Activated naive CD4-positive, alpha-beta T cell treated with anti-CD3 and anti-CD28 coated beads for 36 hours (primary cell): ENCODE measurements at regions not wholly inside any gene's neighbourhood (a gene's known extent, or its start where the extent isn't known, plus 50 kb on each side); places are given as distances from the start of the nearest gene placed in this dataset.
"Not testable (repeated sequence)": the region's sequence is repeated elsewhere in the genome, so short reads cannot be mapped to it uniquely, and the experiment has no call there.

Source experiments
- CTCF ChIA-PET: fragments of 350-600 bp; sonication (Branson Sonifier 250); formaldehyde crosslinking; loops from one replicate; lab custom pipeline; 2021; ENCODE audit warnings: antibody characterized with exemption; lab: Charles Lee
- DNase-seq: peaks from one replicate; pipeline ENCODE4 v3.0.0-alpha.2; 2020
- H3K27ac Mint-ChIP-seq: one replicate; pipeline ENCODE4 v1.8.0; 2021; ENCODE audit warnings: mild to moderate bottlenecking, mixed read lengths
- H3K27me3 Mint-ChIP-seq: one replicate; pipeline ENCODE4 v1.8.0; 2021; ENCODE audit warnings: low read depth, mixed read lengths
- H3K36me3 Mint-ChIP-seq: one replicate; pipeline ENCODE4 v1.8.0; 2021; ENCODE audit warnings: low read depth, mixed read lengths
- H3K4me1 Mint-ChIP-seq: one replicate; pipeline ENCODE4 v1.8.0; 2021; ENCODE audit warnings: low read depth, mixed read lengths
- H3K4me3 Mint-ChIP-seq: one replicate; pipeline ENCODE4 v1.8.0; 2021; ENCODE audit warnings: mild to moderate bottlenecking, moderate library complexity, mixed read lengths
- H3K9me3 Mint-ChIP-seq: one replicate; pipeline ENCODE4 v1.8.0; 2021; ENCODE audit warnings: mixed read lengths
- intact Hi-C: fragments of 100-400 bp; cut with micrococcal nuclease; formaldehyde crosslinking; loops from one replicate; pipeline ENCODE4 v1.15.1; 2023

DNA sequence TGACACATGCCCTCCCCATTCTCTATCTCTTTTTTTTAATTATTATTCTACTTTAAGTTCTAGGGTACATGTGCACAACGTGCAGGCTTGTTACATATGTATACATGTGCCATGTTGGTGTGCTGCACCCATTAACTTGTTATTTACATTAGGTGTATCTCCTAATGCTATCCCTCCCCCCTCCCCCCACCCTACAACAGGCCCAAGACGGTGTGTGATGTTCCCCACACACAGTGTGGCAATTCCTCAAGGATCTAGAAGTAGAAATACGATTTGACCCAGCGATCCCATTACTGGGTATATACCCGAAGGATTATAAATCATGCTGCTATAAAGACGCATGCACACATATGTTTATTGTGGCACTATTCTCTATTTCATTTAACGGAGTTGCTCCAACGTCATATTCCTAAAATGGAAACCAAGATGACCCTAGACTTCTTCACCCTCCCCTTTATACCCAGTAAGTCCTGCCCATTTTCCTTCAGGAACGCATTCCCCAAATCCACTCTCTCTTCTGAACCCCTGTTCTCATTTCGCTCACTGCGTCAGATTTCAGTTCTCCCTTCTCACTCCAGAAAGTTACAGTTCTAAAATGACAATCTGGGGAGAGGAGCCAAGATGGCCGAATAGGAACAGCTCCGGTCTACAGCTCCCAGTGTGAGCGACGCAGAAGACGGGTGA lies 175.6 kb downstream of the MEX3B start:
- H3K27me3 Mint-ChIP-seq, H3K9me3 Mint-ChIP-seq, H3K27ac Mint-ChIP-seq, H3K36me3 Mint-ChIP-seq, CTCF ChIA-PET, H3K4me1 Mint-ChIP-seq, intact Hi-C loops, DNase-seq: not testable (repeated sequence)
- peak overlapping the region; percentile 16 for H3K4me3 Mint-ChIP-seq

DNA sequence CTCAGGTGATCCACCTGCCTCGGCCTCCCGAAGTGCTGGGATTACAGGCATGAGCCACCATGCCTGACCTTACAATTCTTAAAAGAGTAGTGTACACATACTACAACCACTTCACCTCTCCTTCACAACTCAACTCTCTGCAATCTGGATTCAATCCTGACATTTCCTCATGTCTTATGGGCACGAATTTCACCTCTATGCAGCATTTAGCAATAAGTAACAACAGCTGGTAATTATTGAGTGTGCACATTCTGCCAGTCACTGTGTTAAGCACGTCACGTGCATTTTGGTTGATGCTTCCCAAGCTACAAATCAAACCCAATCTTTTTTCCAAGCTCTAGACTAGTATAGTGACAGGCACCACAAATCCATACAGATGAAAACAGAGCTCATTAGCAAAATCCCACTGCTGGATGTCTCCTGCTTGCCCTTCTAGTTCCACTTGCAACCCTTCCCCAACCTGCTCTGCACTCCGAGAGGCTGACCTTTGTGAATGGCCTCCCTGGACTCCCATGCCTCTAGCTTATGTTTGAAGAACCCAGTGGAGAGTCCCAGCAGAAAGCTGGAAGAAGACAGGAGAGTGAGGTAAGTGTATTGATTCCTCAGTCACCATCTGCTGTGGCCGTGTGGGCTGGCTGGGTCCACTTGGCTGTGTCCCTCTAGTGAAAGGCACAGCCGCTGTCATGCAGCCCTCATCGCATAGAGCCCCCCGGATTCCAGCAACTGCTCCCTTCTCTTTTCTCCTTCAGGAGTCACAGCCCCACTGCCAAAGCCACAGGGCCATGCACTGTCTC lies 176.5 kb downstream of the MEX3B start:
- no peak overlapping the region for H3K4me3 Mint-ChIP-seq
- no peak overlapping the region for H3K27ac Mint-ChIP-seq
- DNase-seq: no peak
- H3K9me3 Mint-ChIP-seq: peaks cover 2% of the 10 kb centered on the region
- no peaks in the 10 kb centered on the region for H3K4me1 Mint-ChIP-seq
- CTCF ChIA-PET: no interaction called here
- intact Hi-C loops: no loop called here
- no peaks in the 10 kb centered on the region for H3K27me3 Mint-ChIP-seq
- H3K36me3 Mint-ChIP-seq: no peaks in the 10 kb centered on the region

DNA sequence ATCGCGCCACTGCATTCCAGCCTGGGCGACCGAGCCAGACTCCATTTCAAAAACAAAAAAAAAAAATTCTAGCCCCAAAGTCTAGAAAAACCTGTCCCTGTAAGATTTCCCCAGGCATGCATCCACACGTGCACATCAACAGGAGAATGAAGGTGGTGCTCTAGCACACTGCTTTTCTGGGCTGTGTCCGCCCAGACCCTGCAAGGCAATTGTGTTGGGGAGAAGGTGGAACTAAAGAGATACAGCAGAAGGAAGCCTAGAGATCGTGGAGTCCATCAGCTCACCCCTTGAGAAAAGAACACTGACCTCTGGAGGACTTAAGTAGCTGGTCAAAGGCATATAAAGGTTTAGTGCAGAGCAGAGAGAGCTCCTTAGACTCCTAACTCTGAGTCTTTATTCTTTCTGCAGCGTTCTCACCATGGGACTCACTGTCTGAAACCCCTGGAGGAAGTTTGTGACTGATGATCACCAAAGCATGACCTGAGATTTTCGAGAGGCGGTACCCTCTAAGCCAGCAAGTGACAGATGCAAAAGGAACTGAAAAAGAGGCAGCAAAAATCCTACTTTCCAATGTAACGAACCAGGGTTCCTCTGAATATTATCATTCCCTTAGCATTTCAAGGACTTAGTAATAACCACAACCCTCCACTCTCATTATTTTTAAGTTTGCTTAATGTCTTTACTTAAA lies 179.8 kb downstream of the MEX3B start:
- H3K27ac Mint-ChIP-seq: no peak overlapping the region
- CTCF ChIA-PET: no interaction called here
- H3K4me1 Mint-ChIP-seq: no peaks in the 10 kb centered on the region
- H3K36me3 Mint-ChIP-seq: no peaks in the 10 kb centered on the region
- no peaks in the 10 kb centered on the region for H3K27me3 Mint-ChIP-seq
- intact Hi-C loops: no loop called here
- DNase-seq: no peak
- H3K9me3 Mint-ChIP-seq: no peaks in the 10 kb centered on the region
- H3K4me3 Mint-ChIP-seq: no peak overlapping the region

DNA sequence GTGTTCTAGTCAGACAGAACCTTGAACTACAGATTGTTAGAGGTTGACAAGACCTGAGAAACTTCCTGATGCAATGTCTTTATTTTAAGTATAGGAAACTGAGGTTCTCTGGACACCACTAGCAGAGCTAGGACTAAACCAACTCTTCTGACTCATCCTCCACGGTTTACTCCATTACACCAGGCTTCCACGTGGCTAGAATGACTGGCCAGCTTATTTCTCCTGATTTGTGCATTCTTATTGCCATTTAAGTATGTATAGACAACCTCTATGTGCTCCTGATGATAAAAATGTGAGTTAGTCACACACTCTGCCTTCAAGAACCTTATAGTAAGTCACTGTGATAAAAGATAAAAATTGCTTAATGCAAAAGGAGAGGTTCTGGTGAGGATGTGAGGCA lies 182.7 kb downstream of the MEX3B start:
- Mint-ChIP-seq H3K27ac (no peak overlapping the region), H3K4me3 (no peak overlapping the region), H3K4me1 (no peaks in the 10 kb centered on the region), H3K27me3 (no peaks in the 10 kb centered on the region), H3K36me3 (no peaks in the 10 kb centered on the region), H3K9me3 (no peaks in the 10 kb centered on the region)
- intact Hi-C loops: no loop called here
- DNase-seq: no peak
- CTCF ChIA-PET: no interaction called here

DNA sequence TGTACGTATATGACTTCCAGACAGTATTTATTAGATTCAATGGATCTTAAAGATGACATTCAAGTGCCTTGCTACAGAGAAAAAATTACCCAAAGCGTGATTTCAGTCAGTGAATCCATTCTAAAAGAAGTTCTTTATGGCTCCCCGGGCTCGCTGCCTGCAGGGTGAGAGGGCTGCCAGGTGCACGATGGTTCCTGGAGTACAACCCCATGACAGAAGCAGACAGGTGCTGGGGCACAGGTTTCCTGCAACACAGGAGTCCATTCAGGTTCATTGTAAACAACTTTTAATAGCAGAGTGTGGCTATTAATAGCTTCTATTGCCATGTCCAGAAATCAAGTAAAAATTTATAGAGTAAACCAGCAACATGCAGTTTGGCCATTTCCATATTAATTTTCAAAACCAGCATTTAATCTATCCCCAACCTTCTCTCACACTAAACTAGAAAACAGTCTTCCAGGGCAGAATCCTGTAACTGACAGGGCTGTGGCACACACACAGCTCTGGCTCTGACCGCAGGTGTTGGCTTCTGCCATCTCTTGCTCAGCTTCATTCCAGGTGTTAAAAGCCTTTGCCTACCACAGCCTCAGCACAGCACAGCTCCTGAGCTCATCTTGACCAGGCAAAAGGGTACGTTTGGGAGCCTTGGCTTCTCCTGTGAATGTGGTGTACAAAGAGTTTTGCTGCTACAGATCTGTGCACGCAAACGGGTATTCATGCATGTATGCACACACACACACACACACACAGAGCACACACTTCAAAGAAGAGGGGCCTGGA lies 185.9 kb downstream of the MEX3B start:
- Mint-ChIP-seq H3K9me3 (no peaks in the 10 kb centered on the region), H3K4me3 (no peak overlapping the region), H3K27me3 (no peaks in the 10 kb centered on the region), H3K4me1 (no peaks in the 10 kb centered on the region), H3K27ac (no peak overlapping the region), H3K36me3 (no peaks in the 10 kb centered on the region)
- CTCF ChIA-PET: no interaction called here
- intact Hi-C loops: no loop called here
- no peak for DNase-seq

DNA sequence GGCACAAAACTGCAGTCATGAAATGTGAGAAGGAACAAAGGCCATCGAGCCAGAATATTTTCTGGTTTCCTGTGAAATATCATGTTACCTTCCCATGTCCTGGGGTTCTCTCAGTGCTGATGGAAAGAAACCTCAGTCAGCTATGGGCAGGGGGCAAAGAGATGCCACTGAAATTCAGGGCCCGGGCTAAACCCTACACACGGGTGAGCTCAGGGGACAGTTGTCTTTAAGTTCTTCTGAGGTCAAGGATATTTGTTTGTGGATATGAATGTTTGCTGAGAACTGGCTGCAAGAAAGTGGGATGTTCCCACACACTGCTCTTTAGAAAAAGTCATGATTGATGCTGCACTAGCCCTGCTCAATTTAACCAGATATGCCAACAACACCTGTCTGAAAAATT lies 187.2 kb downstream of the MEX3B start:
- CTCF ChIA-PET: no interaction called here
- intact Hi-C loops: no loop called here
- Mint-ChIP-seq H3K27ac (no peak overlapping the region), H3K27me3 (no peaks in the 10 kb centered on the region), H3K9me3 (no peaks in the 10 kb centered on the region), H3K36me3 (no peaks in the 10 kb centered on the region), H3K4me3 (no peak overlapping the region), H3K4me1 (no peaks in the 10 kb centered on the region)
- DNase-seq: no peak

DNA sequence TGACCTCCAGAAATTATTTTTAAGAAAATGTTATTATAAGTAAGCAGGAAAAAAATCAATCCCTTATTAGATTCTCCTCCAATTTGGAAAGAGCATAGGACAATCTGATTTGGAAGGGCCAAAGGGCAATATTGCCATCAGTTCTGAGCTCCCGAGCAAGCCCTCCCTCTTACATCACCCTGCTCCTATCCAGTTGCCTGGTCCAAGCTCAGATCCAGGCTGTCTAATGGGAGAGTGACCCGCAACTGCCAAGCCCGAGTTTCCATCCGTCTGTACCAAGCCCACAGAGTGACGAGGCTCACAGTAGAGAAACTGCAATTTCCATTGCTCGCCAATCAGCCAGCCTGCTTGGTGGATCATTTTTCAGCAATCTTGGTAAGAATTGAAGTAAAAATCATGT lies 187.7 kb downstream of the MEX3B start:
- Mint-ChIP-seq H3K27ac (no peak overlapping the region), H3K36me3 (no peaks in the 10 kb centered on the region), H3K27me3 (no peaks in the 10 kb centered on the region), H3K9me3 (no peaks in the 10 kb centered on the region), H3K4me1 (no peaks in the 10 kb centered on the region), H3K4me3 (no peak overlapping the region)
- CTCF ChIA-PET: no interaction called here
- intact Hi-C loops: no loop called here
- no peak for DNase-seq

DNA sequence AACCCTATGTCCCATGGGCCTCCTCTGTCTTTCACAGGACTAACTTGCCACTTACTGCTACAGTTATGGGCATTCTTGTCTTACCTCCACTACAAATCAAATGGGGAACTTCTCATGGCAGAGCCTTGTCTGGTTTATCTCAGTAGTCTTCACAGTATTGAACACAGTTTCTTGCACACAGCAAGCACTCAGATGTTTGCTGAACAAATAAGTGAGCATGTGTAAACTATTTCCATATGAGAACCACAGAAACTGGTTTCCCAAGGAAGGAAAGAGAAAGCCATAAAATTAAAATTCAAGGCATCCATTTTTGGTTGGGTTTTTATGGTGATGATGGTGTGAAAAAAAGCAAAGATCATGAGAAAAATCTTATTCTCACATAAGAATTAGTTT lies 189.2 kb downstream of the MEX3B start:
- Mint-ChIP-seq H3K4me1 (no peaks in the 10 kb centered on the region), H3K4me3 (no peak overlapping the region), H3K27ac (no peak overlapping the region), H3K9me3 (no peaks in the 10 kb centered on the region), H3K27me3 (no peaks in the 10 kb centered on the region), H3K36me3 (no peaks in the 10 kb centered on the region)
- CTCF ChIA-PET: no interaction called here
- DNase-seq: no peak
- intact Hi-C loops: no loop called here

DNA sequence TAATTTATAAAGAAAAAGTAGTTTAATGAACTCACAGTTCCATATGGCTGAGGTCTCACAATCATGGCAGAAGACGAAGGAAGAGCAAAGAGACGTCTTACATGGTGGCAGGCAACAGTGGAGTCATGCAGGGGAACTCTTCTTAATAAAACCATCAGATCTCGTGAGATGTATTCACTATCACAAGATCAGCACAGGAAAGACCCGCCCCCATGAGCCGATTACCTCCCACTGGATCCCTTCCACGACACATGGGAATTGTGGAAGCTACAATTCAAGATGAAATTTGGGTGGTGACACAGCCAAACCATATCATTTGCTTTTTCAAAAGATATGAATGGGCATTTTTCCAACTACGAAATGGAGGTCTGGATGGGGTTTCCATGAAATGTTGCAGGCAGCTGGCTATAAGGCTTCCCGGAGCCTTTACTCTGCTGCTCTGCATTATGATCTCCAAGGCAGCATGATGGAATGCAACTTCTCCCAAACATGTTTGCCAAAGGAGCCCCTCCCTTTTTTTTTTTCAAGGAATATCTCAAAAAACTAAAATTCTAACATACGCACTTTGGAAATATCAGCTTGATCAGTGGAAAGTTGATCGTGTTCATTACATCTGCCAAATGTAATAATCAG lies 189.7 kb downstream of the MEX3B start:
- no peak for DNase-seq
- intact Hi-C loops: no loop called here
- Mint-ChIP-seq H3K36me3 (no peaks in the 10 kb centered on the region), H3K4me3 (no peak overlapping the region), H3K9me3 (no peaks in the 10 kb centered on the region), H3K27me3 (peaks cover 3% of the 10 kb centered on the region), H3K4me1 (no peaks in the 10 kb centered on the region), H3K27ac (no peak overlapping the region)
- CTCF ChIA-PET: no interaction called here

DNA sequence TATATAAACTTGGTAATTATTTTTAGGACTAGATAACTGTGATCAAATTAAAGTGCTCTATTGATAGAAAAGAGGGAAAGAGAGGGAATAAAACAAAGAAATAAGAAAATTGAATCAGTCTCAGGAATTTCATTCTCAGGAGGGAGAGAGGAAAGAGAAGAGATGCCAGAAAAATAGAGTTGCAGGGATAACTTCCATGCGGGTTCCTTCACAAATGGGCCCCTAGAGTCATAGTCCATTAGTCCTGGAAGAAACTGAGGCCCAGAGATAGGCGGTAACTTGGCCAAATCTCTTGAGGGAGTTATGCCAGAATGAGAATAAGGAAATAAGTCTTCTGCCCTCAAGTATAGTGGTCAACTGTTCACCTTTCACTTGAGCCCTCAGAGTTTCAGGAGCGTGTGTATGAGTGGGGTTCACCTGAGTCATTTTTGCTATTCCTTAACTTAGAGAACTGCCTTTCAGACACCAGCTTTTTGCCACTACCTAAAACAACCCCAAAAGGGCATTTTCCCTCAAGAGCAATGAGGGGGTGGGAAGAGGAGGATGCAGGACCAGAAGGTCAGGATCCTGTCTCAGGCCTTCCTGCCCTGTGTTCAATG lies 192.6 kb downstream of the MEX3B start:
- Mint-ChIP-seq H3K9me3 (no peaks in the 10 kb centered on the region), H3K27ac (no peak overlapping the region), H3K4me1 (no peaks in the 10 kb centered on the region), H3K4me3 (no peak overlapping the region), H3K27me3 (peaks cover 5% of the 10 kb centered on the region), H3K36me3 (no peaks in the 10 kb centered on the region)
- CTCF ChIA-PET: no interaction called here
- no peak for DNase-seq
- intact Hi-C loops: no loop called here

DNA sequence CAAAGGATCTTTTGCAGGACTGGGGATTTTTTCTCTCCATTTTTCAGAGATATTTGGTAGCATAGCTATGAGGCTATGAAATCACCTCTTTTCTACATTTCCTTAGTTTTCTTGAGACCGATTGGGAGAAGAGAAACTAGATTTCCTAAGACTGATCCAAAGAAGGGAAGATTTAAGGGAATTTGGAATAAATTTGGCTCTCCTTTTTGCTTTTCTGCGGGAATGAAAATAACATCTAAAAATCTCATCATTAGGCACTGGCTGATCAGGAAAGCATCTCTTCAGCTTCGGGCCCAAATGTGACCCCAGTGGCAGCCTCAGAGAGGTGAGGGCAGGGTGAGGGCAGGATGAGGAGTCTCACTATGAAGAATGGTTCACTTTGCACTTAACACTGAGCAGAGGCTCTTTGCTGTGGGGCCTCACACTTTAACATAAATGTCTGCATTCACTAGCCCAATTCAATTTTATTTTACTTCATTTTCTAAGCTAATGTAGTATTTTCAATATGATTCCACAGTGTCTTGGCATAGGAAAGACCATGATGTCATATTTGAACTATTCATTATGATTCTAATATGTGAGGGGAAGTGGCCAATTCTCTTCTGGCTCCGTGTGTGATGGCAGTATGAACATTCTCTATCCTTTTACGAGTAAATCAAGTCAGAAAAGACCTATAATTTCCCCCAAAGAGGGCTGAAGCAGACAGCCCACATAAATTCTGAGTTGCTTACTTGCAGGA lies 193.2 kb downstream of the MEX3B start:
- intact Hi-C loops: no loop called here
- no peak overlapping the region for H3K4me3 Mint-ChIP-seq

More for the DNA sequence above, 193.2 kb downstream of the MEX3B start:
- no peaks in the 10 kb centered on the region for H3K4me1 Mint-ChIP-seq
- H3K9me3 Mint-ChIP-seq: no peaks in the 10 kb centered on the region
- H3K27me3 Mint-ChIP-seq: peaks cover 5% of the 10 kb centered on the region
- DNase-seq: no peak
- no peaks in the 10 kb centered on the region for H3K36me3 Mint-ChIP-seq
- CTCF ChIA-PET: no interaction called here
- no peak overlapping the region for H3K27ac Mint-ChIP-seq
